ENCODE measurements at regions not wholly inside any gene's neighbourhood (a gene's known extent, or its start where the extent isn't known, plus 50 kb on each side); places are given as distances from the start of the nearest gene placed in this dataset.

- TF ChIP-seq CTCF (conservative IDR thresholded peaks at IDR 0.05; ENCODE audit: control insufficient read depth, insufficient read depth, low read depth, low read length): no peak
- no peak for DNase-seq (ENCODE audit: low read depth)
- no peak overlapping the region for H3K4me3 ChIP-seq (ENCODE audit: control insufficient read depth, low read depth, low read length)
Measured at GRCh38 chr2:120560330-120560729, 175.3 kb upstream of the GLI2 start.

GRCh38 chr2:120561379-120562035, 174.2 kb upstream of the GLI2 start:
- DNase-seq (ENCODE audit: low read depth): no peak
- no peak for TF ChIP-seq CTCF (conservative IDR thresholded peaks at IDR 0.05; ENCODE audit: control insufficient read depth, insufficient read depth, low read depth, low read length)
- H3K4me3 ChIP-seq (ENCODE audit: control insufficient read depth, low read depth, low read length): no peak overlapping the region

GRCh38 chr2:120562218-120563005, 173.3 kb upstream of the GLI2 start:
- DNase-seq (ENCODE audit: low read depth): no peak
- no peak for TF ChIP-seq CTCF (conservative IDR thresholded peaks at IDR 0.05; ENCODE audit: control insufficient read depth, insufficient read depth, low read depth, low read length)
- H3K4me3 ChIP-seq (ENCODE audit: control insufficient read depth, low read depth, low read length): no peak overlapping the region

GRCh38 chr2:120563616-120564015, 172.1 kb upstream of the GLI2 start:
- H3K4me3 ChIP-seq (ENCODE audit: control insufficient read depth, low read depth, low read length): no peak overlapping the region
- TF ChIP-seq CTCF (conservative IDR thresholded peaks at IDR 0.05; ENCODE audit: control insufficient read depth, insufficient read depth, low read depth, low read length): no peak
- no peak for DNase-seq (ENCODE audit: low read depth)

- H3K4me3 ChIP-seq (ENCODE audit: control insufficient read depth, low read depth, low read length): no peak overlapping the region
- no peak for TF ChIP-seq CTCF (conservative IDR thresholded peaks at IDR 0.05; ENCODE audit: control insufficient read depth, insufficient read depth, low read depth, low read length)
- DNase-seq (ENCODE audit: low read depth): no peak
Measured at GRCh38 chr2:120564213-120565094, 171.2 kb upstream of the GLI2 start.

- TF ChIP-seq CTCF (conservative IDR thresholded peaks at IDR 0.05; ENCODE audit: control insufficient read depth, insufficient read depth, low read depth, low read length): no peak
- DNase-seq (ENCODE audit: low read depth): no peak
- no peak overlapping the region for H3K4me3 ChIP-seq (ENCODE audit: control insufficient read depth, low read depth, low read length)
Measured at GRCh38 chr2:120565095-120565460, 170.6 kb upstream of the GLI2 start.
